ENCODE measurements at regions not wholly inside any gene's neighbourhood (a gene's known extent, or its start where the extent isn't known, plus 50 kb on each side); places are given as distances from the start of the nearest gene placed in this dataset.
"Not testable (repeated sequence)": the region's sequence is repeated elsewhere in the genome, so short reads cannot be mapped to it uniquely, and the experiment has no call there.

DNA sequence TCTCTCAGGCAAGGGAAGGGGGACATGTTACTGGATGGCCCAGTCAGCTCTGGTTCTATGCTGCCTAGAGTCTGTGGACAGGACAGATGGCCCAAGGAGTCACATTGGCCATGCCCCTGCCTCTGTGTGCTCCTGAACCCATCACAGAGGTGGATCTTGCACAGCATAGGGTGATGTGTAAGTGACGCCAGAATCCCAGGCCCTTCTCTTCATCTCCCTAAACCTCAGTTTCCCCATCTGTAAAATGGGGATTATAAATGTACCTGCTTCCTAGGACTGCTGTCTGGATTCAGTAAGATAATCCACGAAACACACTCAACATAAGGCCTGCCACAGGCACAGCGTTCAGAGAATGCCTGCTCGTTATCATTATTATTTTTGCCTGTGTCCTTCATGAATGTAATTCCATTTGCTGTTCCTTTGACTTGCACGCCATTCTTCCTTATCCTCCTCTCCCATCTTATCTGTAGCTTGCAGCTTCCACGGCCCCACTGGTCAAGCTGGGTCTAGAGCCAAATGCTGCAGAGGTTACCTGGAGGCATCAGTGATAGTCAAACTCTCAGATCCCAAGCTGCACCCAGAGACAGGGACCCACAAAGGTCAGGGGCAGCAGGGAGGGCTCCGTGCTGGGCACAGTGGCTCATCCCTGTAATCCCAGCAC lies 207.0 kb downstream of the MN1 start:
- no peak for DNase-seq (ENCODE audit: low read depth in 4 of 4, low spot score in 1 of 4)

DNA sequence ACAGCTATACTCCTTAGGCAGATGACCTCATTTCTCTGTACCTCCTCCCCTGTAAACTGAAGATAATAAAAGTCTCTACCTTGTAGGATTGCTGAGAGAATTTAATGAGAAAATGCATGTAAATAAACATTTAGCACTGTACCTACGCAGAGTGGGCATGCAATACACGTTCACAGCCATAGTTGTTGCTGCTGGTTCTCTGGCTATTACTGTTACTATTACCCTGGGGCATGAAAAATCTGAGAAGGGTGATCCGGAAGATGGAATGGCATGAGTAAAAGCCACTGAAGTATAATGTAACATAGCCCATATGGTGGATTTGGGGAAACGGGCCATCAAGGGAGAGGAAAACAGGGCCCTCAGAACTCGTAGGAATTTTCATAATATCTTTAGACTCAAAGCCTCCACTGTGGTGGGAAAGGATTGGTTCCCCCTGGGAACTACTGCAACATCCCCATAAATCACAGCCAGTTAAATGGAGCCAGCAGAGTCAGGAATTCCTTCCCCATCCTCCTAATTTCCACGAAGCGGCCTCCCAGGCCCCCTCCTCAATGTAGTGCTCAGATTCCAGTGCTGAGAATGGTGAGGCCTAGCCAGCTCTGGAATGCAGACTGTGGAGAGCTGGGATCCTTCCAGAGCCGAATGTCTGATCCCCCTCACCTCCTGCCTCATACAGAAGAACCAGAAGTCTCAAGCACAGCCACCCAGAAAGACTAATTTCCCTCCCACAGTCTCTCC lies 205.3 kb downstream of the MN1 start:
- no peak for DNase-seq (ENCODE audit: low read depth in 4 of 4, low spot score in 1 of 4)

DNA sequence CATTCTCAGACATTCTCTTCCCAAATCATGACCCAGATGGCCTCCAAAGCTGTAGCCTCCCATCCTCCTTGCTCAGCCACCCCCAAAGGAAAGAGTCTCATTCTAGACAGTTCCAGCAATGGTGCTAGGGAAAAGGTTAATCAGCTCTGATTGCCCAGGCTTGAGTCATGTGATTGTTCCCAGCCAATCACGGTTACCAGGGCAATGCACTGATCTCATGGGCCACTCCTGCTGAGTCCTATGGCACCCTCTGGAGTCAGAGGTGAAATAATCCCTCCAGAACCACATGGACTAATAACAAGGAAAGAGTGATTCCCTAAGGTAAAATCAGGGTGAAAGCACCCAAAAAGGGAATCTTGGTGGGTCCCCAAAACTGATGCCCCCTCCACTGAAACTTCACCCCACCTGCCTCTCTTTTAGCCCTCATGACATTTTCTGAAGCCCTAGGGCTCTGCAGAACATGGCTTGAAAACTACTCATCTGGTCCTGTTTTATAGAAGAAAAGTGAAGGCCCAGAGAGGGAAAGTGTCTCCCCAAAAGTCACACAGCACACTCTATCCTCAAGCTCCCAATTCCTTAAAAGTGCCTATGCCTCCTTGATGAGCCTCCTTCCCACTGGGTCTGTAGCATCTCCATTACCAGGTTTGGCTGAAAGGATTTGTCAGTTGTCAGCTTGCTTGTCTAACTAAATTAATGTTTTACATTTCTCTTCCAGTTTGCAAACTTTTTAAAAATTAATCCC lies 203.7 kb downstream of the MN1 start:
- no peak for DNase-seq (ENCODE audit: low read depth in 4 of 4, low spot score in 1 of 4)

DNA sequence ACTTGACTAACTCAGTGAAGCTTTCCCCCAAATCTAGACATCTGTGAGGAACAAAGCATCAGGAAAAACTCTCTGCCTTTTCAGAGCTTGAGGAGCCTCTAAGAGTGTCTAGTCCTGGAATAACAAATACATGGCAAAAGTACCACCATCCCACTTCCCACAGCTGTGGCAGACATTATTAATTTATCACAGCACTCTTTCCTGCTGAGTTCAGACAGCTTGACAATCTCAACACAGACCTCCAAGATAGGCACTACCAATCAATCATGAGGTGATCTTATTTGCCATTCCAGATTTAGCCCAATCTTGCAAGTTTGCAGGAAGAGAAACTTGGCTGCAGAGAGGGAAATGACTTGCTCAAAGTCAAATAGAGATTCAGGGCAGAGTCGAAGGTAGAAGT lies 202.8 kb downstream of the MN1 start:
- no peak for DNase-seq (ENCODE audit: low read depth in 4 of 4, low spot score in 1 of 4)

DNA sequence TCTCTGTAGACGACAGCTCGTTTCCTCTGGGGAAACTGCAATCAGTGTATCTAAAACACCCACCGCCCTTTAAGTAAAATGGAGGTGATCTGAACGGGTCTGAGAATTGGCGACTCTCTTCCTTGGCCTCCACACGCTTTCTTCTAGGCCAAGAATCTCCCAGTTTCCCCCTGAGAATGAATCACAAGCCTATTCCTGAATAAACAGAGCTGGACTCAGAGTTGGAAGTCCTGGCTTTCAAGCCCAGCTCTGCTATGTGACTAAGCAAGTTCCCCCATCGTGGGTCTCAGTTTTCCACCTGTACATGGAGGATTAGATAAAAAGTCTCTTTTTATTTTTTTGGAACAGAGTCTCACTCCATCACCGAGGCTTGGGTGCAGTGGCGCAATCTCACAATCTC lies 200.4 kb downstream of the MN1 start:
- no peak for DNase-seq (ENCODE audit: low read depth in 4 of 4, low spot score in 1 of 4)

DNA sequence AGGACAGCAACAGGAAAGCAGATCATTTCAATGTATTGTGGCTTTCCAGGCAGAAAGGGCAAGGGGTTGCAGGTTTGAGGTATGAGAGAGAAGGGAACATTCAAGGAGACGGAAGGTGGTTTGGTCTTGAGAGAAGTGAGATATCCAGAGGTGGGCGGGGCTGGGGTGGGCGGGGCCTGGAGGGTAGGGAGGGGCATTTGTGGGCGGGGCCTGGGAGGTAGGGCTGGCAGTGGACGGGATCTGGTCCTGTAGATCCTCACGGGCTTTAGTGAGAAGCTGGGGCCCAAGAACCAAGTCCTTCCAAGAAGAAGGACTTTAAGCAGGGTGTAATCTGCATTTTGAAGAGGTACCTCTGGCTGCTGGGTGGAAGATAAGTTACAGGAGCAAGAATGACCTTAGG lies 199.2 kb downstream of the MN1 start:
- no peak for DNase-seq (ENCODE audit: low read depth in 4 of 4, low spot score in 1 of 4)

DNA sequence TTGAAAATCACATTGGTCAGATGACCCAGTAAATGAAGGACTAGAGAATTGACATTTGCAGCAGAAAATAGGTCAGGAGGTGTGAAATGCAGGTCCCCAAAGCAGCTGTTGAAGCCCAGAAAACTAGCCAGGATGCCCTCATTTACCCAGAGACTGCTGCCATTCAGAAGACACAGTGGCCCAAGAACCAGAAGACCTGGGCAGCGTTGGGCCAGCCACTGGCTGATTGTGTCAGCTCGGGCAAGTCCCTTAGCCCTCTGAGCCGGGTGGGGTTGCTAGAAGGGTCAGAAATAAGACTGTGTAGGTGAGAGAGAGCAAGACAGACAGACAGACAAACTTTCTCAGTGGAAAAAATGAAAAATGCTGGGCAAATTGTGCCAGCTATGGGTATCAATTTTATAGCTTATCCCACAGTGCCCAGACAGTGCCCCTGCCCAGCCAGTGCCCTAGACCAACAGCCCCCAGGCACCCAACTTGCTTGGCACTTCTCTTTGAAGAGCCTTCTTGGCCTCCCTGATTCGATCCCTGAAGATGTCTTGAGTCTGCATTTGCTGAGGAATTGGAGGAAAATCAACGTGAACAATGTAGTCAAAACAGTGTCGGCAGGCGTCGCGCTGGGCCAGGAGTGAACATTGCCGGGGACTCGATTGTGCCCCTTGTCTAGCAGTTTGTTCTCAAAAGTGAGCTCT lies 198.3 kb downstream of the MN1 start:
- DNase-seq (ENCODE audit: low read depth in 4 of 4, low spot score in 1 of 4): no peak

DNA sequence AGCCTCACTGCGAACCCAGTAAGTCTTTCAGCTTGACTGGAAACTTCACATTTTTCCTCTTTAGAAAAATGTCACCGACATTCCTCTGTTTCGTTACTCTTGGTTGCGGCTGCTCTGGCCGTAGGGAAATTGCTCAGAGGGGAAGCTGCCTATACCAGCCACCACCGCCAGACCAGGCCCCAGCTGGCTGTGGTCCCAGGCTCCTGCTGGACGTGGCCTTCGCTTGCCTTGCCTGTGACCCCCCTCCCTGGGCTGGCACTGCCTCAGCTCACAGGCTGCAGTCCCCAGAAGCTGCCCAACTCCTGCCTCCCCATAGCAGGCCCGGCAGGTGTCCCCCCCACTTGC lies 197.8 kb downstream of the MN1 start:
- no peak for DNase-seq (ENCODE audit: low read depth in 4 of 4, low spot score in 1 of 4)

DNA sequence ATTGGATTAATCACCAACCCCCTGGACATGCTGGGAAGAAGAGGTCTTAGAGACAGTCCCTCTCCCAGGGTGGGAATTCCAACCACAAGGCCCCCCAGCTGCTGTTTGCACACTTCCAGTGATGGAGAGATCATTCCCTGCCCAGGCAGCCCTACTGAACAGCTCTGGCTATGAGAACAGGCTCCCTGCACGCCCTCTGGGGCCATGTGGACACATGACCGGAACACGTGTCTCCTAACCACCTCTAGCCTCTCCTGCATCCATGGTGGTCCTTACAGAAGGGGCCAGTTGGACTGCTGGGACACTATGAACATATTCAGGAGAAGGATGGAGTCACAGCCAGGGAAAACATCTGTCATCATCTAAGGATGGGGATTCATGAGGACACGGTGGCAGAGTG lies 196.2 kb downstream of the MN1 start:
- DNase-seq (ENCODE audit: low read depth in 4 of 4, low spot score in 1 of 4): no peak

DNA sequence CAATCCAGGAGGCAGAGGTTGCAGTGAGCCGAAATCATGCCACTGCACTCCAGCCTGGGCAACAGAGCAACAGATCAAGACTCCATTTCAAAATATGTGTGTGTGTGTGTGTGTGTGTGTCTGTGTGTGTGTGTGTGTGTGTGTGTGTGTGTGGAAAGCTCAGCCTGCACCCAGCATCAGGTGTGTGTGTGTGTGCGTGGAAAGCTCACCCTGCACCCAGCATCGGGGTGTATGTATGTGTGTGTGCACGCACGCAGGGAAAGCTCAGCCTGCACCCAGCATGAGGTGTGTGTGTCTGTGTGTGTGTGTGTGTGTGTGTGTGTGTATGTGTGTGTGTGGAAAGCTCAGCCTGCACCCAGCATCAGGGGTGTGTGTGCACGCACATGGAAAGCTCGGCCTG lies 193.8 kb downstream of the MN1 start:
- not testable (repeated sequence) for DNase-seq (ENCODE audit: low read depth in 4 of 4, low spot score in 1 of 4)

DNA sequence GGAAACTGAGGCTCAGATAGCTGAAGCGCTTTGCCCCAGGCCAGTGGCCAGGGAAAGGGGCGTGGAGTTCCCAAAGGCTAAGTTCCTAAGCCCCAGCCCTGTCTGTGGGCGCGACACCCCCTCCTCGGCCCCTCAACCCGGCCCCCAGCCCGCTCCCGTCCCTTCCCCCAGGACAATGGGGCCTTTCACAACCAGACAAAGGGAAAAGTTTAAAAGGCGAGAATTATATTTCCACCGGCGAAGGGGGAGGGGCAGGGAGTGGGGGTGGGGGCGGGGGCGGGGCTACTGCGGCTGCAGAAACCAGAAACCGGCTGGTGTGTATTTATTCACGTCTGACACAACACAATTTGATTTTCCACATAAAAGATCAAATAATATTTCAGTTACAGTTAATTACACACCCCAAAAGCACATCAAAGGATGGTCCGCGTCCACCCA lies 192.1 kb downstream of the MN1 start:
- DNase-seq (ENCODE audit: low read depth in 4 of 4, low spot score in 1 of 4): no peak

DNA sequence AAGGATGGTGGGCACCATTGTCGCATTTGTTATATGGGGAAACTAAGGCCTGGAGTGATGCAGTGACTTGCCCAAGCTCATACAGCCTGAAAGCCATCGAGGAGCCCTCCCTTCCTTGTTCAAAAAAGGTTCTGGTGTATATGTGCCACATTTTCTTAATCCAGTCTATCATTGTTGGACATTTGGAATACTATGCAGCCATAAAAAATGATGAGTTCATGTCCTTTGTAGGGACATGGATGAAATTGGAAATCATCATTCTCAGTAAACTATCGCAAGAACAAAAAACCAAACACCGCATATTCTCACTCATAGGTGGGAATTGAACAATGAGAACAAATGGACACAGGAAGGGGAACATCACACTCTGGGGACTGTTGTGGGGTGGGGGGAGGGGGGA lies 191.4 kb downstream of the MN1 start:
- DNase-seq (ENCODE audit: low read depth in 4 of 4, low spot score in 1 of 4): not testable (repeated sequence)

DNA sequence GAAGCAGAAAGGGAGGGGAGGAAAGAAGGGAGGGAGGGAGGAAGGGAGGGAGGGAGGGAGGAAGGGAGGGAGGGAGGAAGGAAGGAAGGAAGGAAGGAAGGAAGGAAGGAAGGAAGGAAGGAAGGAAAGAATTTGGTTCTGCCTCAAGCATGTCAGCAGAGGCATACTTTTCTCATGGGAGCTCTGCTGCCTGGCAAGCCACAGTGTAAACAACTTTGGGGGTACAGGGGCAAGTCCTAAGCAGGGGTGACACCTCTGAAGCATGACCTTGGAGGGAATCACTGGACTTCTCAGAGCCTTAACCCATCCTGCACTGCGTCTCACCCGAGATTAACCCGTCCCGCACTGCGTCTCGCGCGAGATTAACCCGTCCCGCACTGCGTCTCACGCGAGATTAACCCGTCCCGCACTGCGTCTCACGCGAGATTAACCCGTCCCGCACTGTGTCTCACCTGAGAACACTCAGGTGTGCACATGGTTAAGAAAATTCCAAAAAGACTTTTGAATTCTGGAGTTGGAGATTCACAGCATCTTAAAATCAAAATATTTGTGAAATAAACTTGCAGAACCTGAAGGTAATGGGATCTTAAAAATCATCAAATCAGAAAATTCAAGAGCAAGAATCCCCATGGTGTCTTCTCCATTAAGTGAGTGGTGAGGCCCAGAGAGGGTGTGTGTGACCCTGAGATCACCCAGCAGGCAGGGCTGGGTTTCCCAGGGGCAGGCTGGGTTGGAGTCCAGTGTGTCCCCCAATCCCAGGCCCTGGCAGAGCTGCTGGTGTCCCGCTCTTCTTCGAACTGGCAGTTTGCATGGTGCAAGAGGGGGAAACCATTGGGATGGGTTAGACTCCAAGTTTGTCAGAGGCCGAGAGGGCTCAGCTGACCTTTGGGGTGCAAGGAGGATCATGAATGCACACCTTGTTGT lies 190.4 kb downstream of the MN1 start:
- no peak for DNase-seq (ENCODE audit: low read depth in 4 of 4, low spot score in 1 of 4)

DNA sequence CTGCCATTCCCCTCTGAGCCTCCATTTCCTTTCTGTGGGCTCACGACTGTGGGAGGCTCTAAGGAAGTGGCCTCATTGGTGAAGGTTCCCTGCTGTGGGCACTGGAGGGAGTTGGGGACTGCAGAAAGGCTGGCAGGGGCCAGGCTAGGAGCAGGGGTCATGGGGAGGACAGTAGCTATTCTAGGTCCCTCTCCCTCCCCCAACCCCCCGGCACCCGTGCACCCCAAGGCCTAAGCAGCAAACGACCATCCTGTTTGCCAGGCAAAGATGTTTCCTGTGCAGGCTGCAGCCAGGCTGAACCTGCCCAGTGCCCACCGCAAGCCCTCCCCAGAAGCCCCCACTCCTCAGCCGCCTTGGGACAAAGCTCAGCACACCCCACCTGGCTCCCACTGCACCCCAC lies 189.4 kb downstream of the MN1 start:
- no peak for DNase-seq (ENCODE audit: low read depth in 4 of 4, low spot score in 1 of 4)

DNA sequence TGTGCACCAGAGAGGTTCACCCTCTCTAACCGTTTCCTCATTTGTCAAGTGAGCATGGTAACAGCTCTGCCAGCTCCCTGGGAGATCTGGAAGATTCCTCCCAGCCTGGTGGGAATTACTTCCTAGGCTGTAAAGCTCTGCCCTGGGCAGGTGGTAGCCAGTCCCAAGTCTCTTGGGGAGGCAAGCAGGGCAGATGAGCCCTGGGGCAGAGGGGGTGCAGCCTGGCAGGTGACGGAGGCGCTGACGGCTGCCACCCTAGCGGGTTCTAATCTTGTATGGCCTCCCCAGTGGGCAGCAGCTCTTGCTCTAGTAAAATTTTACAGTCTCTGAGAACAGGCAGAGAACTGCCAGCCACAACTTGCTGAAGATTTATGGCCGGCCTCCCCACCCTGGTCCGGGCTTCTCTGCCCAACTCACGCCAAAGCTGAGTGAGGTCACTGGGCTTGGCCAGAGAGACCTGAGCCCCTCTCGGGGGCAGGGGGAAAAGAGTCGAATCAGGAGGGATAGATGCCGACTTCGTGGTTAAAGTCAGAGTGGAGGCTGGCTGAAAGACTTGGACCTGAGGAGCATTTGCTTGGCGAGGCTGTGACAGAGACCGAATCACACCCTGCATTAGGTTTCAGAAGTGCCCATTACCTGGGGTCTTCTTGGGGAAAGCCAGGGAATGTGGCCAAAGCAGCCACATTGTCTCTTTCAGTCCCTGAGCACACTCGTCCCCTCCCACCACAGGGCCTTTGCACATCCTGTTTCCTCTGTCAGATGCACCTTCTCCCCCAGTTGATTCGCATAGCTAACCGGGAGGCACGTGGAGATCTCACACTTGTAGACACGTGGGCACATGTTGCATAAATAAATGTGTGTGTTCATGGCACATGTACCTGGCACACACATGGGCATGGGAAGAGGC lies 188.2 kb downstream of the MN1 start:
- DNase-seq (ENCODE audit: low read depth in 4 of 4, low spot score in 1 of 4): no peak

DNA sequence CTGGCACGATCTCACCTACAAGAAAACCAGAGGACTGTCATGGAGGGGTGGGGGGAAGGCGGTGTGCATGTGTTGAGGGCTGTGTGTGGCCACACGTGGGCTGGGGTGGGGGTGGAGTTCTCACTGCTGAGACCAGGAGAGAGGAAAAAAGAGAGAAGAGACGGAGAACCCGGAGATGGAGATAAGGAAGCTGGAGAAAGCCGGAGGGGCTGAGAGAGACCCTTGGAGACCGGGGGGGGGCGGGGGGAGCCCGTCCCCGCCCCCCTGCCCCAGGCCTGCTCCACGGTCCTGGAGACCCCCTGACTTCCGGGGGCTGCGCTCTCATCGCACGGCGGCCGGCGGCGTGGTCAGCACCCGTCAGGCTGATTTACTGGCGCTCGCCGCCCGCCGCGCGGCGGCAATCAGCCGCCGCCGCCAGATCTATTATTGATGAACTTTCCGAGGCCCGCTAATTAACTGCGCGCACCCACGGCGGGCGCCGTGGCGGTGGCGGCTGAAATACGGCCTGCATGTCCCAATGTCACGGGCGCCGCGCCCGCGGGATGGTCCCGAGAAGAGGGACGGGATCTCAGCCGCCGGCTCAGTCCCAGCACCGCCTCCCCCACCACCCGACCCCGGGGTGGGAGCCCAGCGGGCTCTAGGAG lies 187.4 kb downstream of the MN1 start:
- no peak for DNase-seq (ENCODE audit: low read depth in 4 of 4, low spot score in 1 of 4)

DNA sequence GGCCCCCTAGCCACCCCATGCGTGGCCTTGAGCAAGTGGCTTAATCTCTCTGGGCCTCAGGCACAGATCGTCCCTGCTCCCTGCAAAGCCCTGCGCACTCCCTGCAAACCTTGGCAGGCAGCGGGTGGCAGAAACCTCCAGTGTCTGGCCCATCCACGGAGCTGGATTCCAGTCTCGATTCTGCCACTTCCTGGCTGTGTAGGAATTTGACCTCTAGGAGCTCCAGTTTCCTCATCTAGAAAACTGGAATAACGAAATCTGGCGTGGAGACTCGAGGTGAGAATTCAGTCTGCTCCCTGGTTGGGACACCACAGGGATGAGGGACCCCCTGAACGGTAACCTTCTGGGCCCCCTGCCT lies 186.9 kb downstream of the MN1 start:
- DNase-seq (ENCODE audit: low read depth in 4 of 4, low spot score in 1 of 4): no peak

DNA sequence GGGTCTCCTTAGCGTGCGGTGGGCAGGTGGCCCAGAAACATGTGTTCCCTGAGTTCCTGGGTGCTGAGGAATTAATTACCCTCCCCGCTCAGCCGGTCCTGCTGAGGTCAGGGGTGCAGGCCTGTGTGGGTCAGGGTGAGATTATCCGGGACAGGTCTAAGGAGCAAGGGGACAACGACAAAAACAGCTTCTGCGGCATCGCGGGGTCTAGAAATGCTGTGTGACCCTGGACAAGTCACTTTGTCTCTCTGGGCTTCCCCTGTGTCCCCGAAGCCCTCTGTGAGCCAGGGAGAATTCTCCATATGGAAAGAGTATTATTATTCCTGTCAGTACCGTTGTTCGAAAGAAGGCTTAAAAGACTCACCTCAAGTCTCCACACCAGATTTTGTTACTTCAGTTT lies 186.1 kb downstream of the MN1 start:
- no peak for DNase-seq (ENCODE audit: low read depth in 4 of 4, low spot score in 1 of 4)

DNA sequence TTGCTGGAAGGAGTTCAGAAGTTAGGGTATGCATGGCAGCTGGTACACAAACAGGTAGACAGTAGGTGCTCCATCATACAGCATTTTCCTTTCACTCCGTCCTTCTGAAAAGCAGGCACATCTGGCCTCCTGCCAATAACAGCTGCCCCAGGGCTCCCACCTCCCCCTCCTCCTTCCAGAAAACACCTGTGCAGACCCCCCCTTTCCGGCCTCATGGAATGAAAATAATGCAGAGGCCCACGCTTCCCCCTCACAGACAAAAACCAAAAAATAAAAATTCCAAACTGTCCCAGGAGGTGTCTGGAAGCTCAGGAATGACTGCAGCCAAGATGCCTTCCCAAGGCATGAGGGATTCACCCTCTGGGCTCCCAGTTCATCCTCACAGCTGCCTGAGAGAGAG lies 185.5 kb downstream of the MN1 start:
- DNase-seq (ENCODE audit: low read depth in 4 of 4, low spot score in 1 of 4): no peak

Measured in stimulated activated CD4-positive, alpha-beta T cell treated with anti-CD3 and anti-CD28 coated beads, Interleukin-1b, Interleukin-23, amount 100 ng/mL, for 24 hours (primary cell).